PFSK-1 (cell line): ENCODE measurements at regions not wholly inside any gene's neighbourhood (a gene's known extent, or its start where the extent isn't known, plus 50 kb on each side); places are given as distances from the start of the nearest gene placed in this dataset.

Experiments
- FOXP2 ChIP-seq: optimal IDR thresholded peaks from 2 replicates; pipeline ENCODE3; 2011; ENCODE audit warnings: borderline replicate concordance, control low read depth, inconsistent platforms; ENCODE audit not compliant: insufficient read depth; ENCODE audit errors: extremely low read length, extremely low read depth
- POLR2AphosphoS5 ChIP-seq: IDR thresholded peaks from 2 replicates; pipeline ENCODE4 v1.6.1; 2012; ENCODE audit warnings: low read depth, mild to moderate bottlenecking, control low read depth, low read length, moderate library complexity
- SIN3A ChIP-seq: IDR thresholded peaks from 2 replicates; pipeline ENCODE4 v1.6.1; 2012; ENCODE audit warnings: mild to moderate bottlenecking, low read length, moderate library complexity, borderline replicate concordance; ENCODE audit not compliant: insufficient read depth
- TAF1 ChIP-seq: IDR thresholded peaks from 2 replicates; pipeline ENCODE4 v1.6.1; 2012; ENCODE audit warnings: low read length, control low read depth, borderline replicate concordance; ENCODE audit not compliant: insufficient read depth
- TF ChIP-seq, protein P1 (sequence below), 2 experiments: IDR thresholded peaks; 2 replicates each; pipeline versions ENCODE4 v1.6.1 to v1.8.0; 2011 to 2012; ENCODE audit warnings: low read depth in 2 of 2, low read length in 2 of 2, control low read depth in 1 of 2, inconsistent platforms in 1 of 2, mild to moderate bottlenecking in 1 of 2, moderate library complexity in 1 of 2; ENCODE audit not compliant: insufficient read depth in 1 of 2

DNA sequence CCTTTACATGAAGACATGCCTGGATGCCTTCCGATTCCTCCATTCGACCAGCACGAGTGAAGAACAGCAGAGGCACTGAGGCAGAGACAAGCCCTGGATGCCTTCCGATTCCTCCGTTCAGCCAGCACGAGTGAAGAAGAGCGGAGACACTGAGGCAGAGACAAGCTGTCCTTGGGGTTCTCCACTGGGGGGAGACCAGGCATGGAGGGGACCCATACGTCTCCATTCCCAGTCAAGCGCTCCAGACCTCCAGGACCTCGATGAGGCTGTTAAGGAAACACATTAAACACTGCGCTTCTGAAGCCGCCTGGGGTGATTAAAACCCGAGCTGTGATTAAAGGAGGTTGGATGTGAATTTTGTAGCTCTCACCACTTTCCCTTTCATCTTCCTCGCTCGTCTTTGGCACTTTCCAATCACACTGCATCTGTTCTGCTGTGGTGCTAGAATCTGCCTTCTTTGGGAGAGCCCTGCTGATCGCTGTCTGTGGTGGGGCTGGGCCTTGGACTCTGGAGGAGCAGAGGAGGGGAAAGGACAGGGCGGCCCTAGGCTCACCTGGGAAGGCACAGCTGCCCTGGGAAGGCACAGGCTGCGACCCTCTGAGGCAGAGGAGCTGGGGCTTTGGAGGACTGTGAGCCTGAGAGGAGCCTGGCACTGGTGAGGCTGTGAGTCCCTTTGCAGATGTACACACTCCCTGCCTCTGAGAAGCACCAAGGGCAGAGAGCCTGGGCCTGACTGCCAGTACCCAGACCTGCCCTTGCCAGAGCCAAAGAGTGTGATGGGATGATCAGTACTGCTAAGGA, 463.1 kb upstream of the HS6ST1 start:
- TF ChIP-seq TAF1 (no peak), POLR2AphosphoS5 (no peak), SIN3A (no peak), FOXP2 (no peak)
- TF ChIP-seq, protein P1, sequence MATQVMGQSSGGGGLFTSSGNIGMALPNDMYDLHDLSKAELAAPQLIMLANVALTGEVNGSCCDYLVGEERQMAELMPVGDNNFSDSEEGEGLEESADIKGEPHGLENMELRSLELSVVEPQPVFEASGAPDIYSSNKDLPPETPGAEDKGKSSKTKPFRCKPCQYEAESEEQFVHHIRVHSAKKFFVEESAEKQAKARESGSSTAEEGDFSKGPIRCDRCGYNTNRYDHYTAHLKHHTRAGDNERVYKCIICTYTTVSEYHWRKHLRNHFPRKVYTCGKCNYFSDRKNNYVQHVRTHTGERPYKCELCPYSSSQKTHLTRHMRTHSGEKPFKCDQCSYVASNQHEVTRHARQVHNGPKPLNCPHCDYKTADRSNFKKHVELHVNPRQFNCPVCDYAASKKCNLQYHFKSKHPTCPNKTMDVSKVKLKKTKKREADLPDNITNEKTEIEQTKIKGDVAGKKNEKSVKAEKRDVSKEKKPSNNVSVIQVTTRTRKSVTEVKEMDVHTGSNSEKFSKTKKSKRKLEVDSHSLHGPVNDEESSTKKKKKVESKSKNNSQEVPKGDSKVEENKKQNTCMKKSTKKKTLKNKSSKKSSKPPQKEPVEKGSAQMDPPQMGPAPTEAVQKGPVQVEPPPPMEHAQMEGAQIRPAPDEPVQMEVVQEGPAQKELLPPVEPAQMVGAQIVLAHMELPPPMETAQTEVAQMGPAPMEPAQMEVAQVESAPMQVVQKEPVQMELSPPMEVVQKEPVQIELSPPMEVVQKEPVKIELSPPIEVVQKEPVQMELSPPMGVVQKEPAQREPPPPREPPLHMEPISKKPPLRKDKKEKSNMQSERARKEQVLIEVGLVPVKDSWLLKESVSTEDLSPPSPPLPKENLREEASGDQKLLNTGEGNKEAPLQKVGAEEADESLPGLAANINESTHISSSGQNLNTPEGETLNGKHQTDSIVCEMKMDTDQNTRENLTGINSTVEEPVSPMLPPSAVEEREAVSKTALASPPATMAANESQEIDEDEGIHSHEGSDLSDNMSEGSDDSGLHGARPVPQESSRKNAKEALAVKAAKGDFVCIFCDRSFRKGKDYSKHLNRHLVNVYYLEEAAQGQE (IDR thresholded peaks at IDR 0.05; ENCODE audit: insufficient read depth in 1 of 2, low read depth in 2 of 2, low read length in 2 of 2), result no peak

DNA sequence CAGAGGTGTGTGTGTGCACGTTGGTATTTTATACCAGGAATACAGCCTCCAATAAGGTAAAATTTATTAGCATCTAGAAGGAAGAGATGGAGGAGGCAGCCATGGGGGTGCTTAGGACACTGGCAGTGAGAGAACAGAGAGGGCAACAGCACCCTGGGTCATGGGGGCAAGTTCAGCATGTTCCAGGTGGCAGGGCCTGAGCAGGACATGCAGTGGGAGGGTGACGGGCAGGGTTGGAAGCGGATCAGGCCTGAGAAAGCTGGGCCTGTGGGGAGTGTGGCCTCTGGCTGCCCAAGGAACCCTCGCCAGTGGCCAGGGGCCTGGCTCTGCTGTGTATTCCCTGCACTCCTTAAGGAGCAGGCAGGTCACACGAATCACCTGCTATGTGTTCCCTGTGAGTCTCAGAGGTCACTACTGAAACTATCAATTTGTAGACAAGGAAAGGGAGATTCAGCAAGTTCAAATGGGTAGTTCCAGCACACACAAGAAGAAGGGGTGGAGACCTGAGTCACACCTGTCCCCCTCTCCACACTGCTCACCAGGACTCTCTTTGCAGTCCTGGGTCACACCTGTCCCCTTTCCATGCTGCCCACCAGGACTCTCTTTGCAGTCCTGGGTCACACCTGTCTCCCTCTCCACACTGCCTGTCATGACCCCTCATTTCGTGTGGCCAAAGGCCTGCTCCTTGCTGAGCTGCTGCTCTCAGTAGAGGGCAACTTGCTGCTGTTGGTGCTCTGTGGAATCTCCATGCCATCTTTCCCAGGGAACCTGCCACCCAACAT, 463.9 kb upstream of the HS6ST1 start:
- TF ChIP-seq FOXP2 (no peak), SIN3A (no peak)
- TF ChIP-seq, protein P1 (IDR thresholded peaks at IDR 0.05; ENCODE audit: insufficient read depth in 1 of 2, low read depth in 2 of 2, low read length in 2 of 2), result no peak

DNA sequence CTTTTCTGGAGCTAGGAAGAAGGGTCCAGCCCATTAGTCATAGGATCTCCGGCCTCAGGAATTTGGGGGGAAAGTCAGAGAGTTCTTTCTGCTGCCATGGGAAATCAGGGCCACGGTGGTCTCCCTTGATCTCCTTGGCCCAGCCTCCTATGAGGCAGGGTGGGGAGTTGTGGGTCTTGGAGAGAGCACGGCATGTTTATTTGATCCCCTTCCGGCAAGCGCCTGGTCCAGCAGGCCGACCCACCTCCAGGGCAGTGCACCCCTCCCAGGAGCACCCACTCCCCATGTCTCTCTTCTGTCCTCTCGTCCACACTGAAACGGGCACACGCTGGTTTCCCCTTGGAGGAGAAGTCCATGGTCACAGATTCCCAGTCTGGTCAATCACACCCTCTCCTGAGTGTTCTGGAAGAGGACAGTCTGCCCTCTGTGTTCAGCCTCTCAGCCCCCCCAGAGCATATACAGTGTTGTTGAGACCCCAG, 464.6 kb upstream of the HS6ST1 start:
- no peak for TF ChIP-seq SIN3A
- no peak for TF ChIP-seq FOXP2
- TF ChIP-seq, protein P1 (IDR thresholded peaks at IDR 0.05; ENCODE audit: insufficient read depth in 1 of 2, low read depth in 2 of 2, low read length in 2 of 2), result no peak
- no peak for TF ChIP-seq TAF1
- no peak for TF ChIP-seq POLR2AphosphoS5

DNA sequence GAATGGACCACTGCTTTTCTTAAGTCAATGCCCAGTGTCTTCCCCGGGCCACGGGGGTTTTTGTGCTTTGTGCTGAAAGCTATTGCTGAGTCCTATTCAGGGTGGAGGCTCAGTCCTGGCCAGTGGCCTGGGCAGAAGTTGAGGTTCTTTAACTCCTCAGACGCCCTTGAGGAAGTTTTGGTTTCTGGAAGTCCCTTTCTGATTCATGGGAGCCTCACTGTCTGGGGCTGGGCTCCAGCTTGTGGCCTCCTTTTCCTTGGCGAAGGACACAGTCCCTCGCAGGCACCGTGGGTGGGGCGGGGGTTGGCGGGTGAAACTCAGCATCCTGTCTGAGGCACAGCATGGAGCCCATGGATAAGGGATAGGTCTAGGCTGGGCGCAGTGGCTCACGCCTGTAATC, 465.2 kb upstream of the HS6ST1 start:
- no peak for TF ChIP-seq POLR2AphosphoS5
- no peak for TF ChIP-seq FOXP2
- TF ChIP-seq TAF1, result no peak
- TF ChIP-seq SIN3A, result no peak
- TF ChIP-seq, protein P1 (IDR thresholded peaks at IDR 0.05; ENCODE audit: insufficient read depth in 1 of 2, low read depth in 2 of 2, low read length in 2 of 2), result no peak
